Iris pigment epithelial cell (primary cell): ENCODE measurements at regions not wholly inside any gene's neighbourhood (a gene's known extent, or its start where the extent isn't known, plus 50 kb on each side); places are given as distances from the start of the nearest gene placed in this dataset.
"Not testable (repeated sequence)": the region's sequence is repeated elsewhere in the genome, so short reads cannot be mapped to it uniquely, and the experiment has no call there.

ENCODE experiments used
- DNase-seq: peaks from one replicate; pipeline ENCODE4 v3.0.0-alpha.2; 2011; ENCODE audit warnings: low read depth

- DNase-seq: no peak
Observed at GRCh38 chr9:94033383-94033782, 50.9 kb upstream of the PTPDC1 start.

GRCh38 chr9:94031946-94032345 lies 52.3 kb upstream of the PTPDC1 start:
- DNase-seq: no peak

- no peak for DNase-seq
Observed at GRCh38 chr9:94031380-94031779, 52.9 kb upstream of the PTPDC1 start.

GRCh38 chr9:94030318-94031179 lies 53.7 kb upstream of the PTPDC1 start:
- peak; percentile 87 for DNase-seq

- no peak for DNase-seq
Observed at GRCh38 chr9:94029932-94030317, 54.3 kb upstream of the PTPDC1 start.

GRCh38 chr9:94026816-94027215 lies 57.4 kb upstream of the PTPDC1 start:
- no peak for DNase-seq

GRCh38 chr9:94022476-94022875 lies 61.8 kb upstream of the PTPDC1 start:
- not testable (repeated sequence) for DNase-seq

GRCh38 chr9:94020836-94021235 lies 63.4 kb upstream of the PTPDC1 start:
- DNase-seq: not testable (repeated sequence)

- peak; percentile 90 for DNase-seq
Observed at GRCh38 chr9:94018628-94019027, 63.5 kb upstream of the BARX1 start.

- DNase-seq: peak; percentile 77
Observed at GRCh38 chr9:94017939-94018531, 62.9 kb upstream of the BARX1 start.

- DNase-seq: no peak
Observed at GRCh38 chr9:94016744-94017143, 61.6 kb upstream of the BARX1 start.

- no peak for DNase-seq
Observed at GRCh38 chr9:94014920-94015319, 59.8 kb upstream of the BARX1 start.

- DNase-seq: peak; percentile 57
Observed at GRCh38 chr9:94014066-94014654, 59.0 kb upstream of the BARX1 start.

GRCh38 chr9:94010980-94011533 lies 55.9 kb upstream of the BARX1 start:
- no peak for DNase-seq

- peak; percentile 28 for DNase-seq
Observed at GRCh38 chr9:94005272-94005901, 50.2 kb upstream of the BARX1 start.
